ENCODE measurements at regions not wholly inside any gene's neighbourhood (a gene's known extent, or its start where the extent isn't known, plus 50 kb on each side); places are given as distances from the start of the nearest gene placed in this dataset.

GRCh38 chr14:103199124-103199523 lies 75.9 kb downstream of the TNFAIP2 start:
- WGBS, 2 experiments (ENCODE audit: extremely low coverage in 1 of 2, insufficient coverage in 1 of 2, insufficient read length in 1 of 2, insufficient replicate concordance in 2 of 2, low coverage in 1 of 2, low lambda C conversion rate in 2 of 2, missing lambda C conversion rate in 1 of 2), result 89% methylated on average over 6 of the region's 6 CpGs; no CpG with 5 or more reads in 1 of the 2 experiments
- Histone ChIP-seq H3K4ac (replicated peaks; ENCODE audit: insufficient read length, low read depth, low read length) (no peak overlapping the region), H3K79me1 (ENCODE audit: low read depth, low read length) (no peaks in the 10 kb centered on the region), H3K14ac (ENCODE audit: insufficient read length) (no peak overlapping the region), H2AK5ac (ENCODE audit: low read depth, low read length) (no peak overlapping the region), H3K27ac (ENCODE audit: low read depth, low read length) (no peak overlapping the region), H2BK15ac (ENCODE audit: low read length) (no peak overlapping the region), H4K8ac (ENCODE audit: extremely low read depth, insufficient read depth, low read length) (no peak overlapping the region), H3K56ac (replicated peaks; ENCODE audit: insufficient read length, low read depth, low read length) (no peak overlapping the region), H3K4me3 (ENCODE audit: extremely low read depth in 1 of 4, insufficient read depth in 2 of 4, low read depth in 3 of 4, low read length in 4 of 4) (no peak overlapping the region), H3K4me2 (ENCODE audit: insufficient read depth in 1 of 2, low read depth in 2 of 2, low read length in 2 of 2) (no peak overlapping the region), H2BK5ac (ENCODE audit: low read depth, low read length) (no peak overlapping the region), H3K23me2 (ENCODE audit: low read depth, low read length) (no peaks in the 10 kb centered on the region), H2BK12ac (ENCODE audit: low read depth, low read length) (no peak overlapping the region), H3K9ac (replicated peaks in 1 of 4; ENCODE audit: extremely low read depth in 1 of 4, low read depth in 3 of 4, low read length in 3 of 4) (no peak overlapping the region), H3K79me2 (ENCODE audit: control insufficient read depth in 1 of 2, insufficient read depth in 2 of 2, low read length in 2 of 2) (no peaks in the 10 kb centered on the region), H2BK20ac (ENCODE audit: low read length) (no peak overlapping the region), H3K18ac (ENCODE audit: extremely low read depth, low read length) (no peak overlapping the region), H3K27me3 (replicated peaks in 1 of 4; ENCODE audit: control insufficient read depth in 3 of 4, extremely low read depth in 1 of 4, insufficient read depth in 3 of 4, low read length in 3 of 4) (no peaks in the 10 kb centered on the region), H4K20me1 (replicated peaks in 1 of 2; ENCODE audit: control insufficient read depth in 1 of 2, insufficient read depth in 2 of 2, low read length in 2 of 2) (no peaks in the 10 kb centered on the region), H4K5ac (ENCODE audit: insufficient read length, low read depth, low read length) (no peak overlapping the region), H2AFZ (ENCODE audit: low read length) (no peak overlapping the region), H4K91ac (replicated peaks; ENCODE audit: insufficient read length, low read length) (no peak overlapping the region), H2BK120ac (replicated peaks; ENCODE audit: low read depth, low read length) (no peak overlapping the region), H3K9me3 (ENCODE audit: insufficient read depth in 2 of 2, low read depth in 1 of 2, low read length in 1 of 2) (peaks cover 6 to 7% of the 10 kb centered on the region in 2 experiments), H3K36me3 (ENCODE audit: control insufficient read depth in 2 of 4, insufficient read depth in 4 of 4, low read length in 3 of 4) (0 out of 8 replicates have a peak, but pooled peaks cover 0 to 2% (median 0%) of the 10 kb centered on the region in 4 experiments), H3K4me1 (replicated peaks in 1 of 4; ENCODE audit: control insufficient read depth in 3 of 4, insufficient read depth in 4 of 4, low read length in 3 of 4) (peaks cover 0 to 3% (median 0%) of the 10 kb centered on the region in 4 experiments; a peak in 1 of 7 replicates), H3K23ac (ENCODE audit: insufficient read length) (no peak overlapping the region)
- FAIRE-seq (no peak), DNase-seq (ENCODE audit: low read depth in 1 of 2, low spot score in 2 of 2) (no peak)
- POLR2A ChIA-PET (ENCODE audit: partially characterized antibody), result no interaction called here
- CTCF ChIA-PET (ENCODE audit: partially characterized antibody), result interaction anchor here (1.4 to 4.6 kb wide), 4 partner anchors 13 to 94 kb away, joined by 4 to 14 read pairs (median 7); no protein-coding TSS in a partner anchor
- TF ChIP-seq POU5F1 (IDR thresholded peaks at IDR 0.05; ENCODE audit: low read depth, low read length) (no peak), CTCF (IDR thresholded peaks at IDR 0.05; ENCODE audit: control extremely low read depth in 1 of 3, insufficient read depth in 1 of 3, low read depth in 1 of 3, low read length in 3 of 3) (no peak), CBX5 (IDR thresholded peaks at IDR 0.05; ENCODE audit: low read depth, low read length) (no peak), ATF3 (IDR thresholded peaks at IDR 0.05; ENCODE audit: insufficient read depth, low read depth, low read length) (no peak), TBP (IDR thresholded peaks at IDR 0.05; ENCODE audit: low read depth, low read length) (no peak), CBX8 (IDR thresholded peaks at IDR 0.05; ENCODE audit: borderline replicate concordance, low read depth, low read length) (no peak), SAP30 (IDR thresholded peaks at IDR 0.05; ENCODE audit: insufficient read depth, insufficient replicate concordance, low read length) (no peak), JUN (IDR thresholded peaks at IDR 0.05; ENCODE audit: low read depth, low read length) (no peak), RFX5 (IDR thresholded peaks at IDR 0.05; ENCODE audit: borderline replicate concordance, low read depth, low read length) (no peak), EZH2 (IDR thresholded peaks at IDR 0.05; ENCODE audit: low read depth, low read length, severe bottlenecking) (no peak), BACH1 (IDR thresholded peaks at IDR 0.05; ENCODE audit: low read length) (no peak), SIX5 (IDR thresholded peaks at IDR 0.05; ENCODE audit: low read depth, low read length) (no peak)
